ENCODE measurements at regions not wholly inside any gene's neighbourhood (a gene's known extent, or its start where the extent isn't known, plus 50 kb on each side); places are given as distances from the start of the nearest gene placed in this dataset.

- no peaks in the 10 kb centered on the region for H3K4me1 ChIP-seq (ENCODE audit: insufficient read depth, low read length)
- peaks cover 4% of the 10 kb centered on the region for H3K9me3 Mint-ChIP-seq
- no peak for ATAC-seq (ENCODE audit: poor library complexity)
- no peaks in the 10 kb centered on the region for H3K36me3 ChIP-seq (ENCODE audit: insufficient read depth, low read length)
- CTCF ChIA-PET = no interaction called here
- H3K27ac Mint-ChIP-seq = no peak overlapping the region
- DNase-seq = no peak
- no peaks in the 10 kb centered on the region for H3K27me3 ChIP-seq (ENCODE audit: control insufficient read depth in 1 of 2, insufficient read depth in 2 of 2, low read length in 2 of 2)
- no peak overlapping the region for H3K4me3 Mint-ChIP-seq
- no peaks in the 10 kb centered on the region for H3K9me3 ChIP-seq (ENCODE audit: control insufficient read depth in 1 of 2, insufficient read depth in 1 of 2, low read length in 2 of 2)
- TF ChIP-seq, protein P1, sequence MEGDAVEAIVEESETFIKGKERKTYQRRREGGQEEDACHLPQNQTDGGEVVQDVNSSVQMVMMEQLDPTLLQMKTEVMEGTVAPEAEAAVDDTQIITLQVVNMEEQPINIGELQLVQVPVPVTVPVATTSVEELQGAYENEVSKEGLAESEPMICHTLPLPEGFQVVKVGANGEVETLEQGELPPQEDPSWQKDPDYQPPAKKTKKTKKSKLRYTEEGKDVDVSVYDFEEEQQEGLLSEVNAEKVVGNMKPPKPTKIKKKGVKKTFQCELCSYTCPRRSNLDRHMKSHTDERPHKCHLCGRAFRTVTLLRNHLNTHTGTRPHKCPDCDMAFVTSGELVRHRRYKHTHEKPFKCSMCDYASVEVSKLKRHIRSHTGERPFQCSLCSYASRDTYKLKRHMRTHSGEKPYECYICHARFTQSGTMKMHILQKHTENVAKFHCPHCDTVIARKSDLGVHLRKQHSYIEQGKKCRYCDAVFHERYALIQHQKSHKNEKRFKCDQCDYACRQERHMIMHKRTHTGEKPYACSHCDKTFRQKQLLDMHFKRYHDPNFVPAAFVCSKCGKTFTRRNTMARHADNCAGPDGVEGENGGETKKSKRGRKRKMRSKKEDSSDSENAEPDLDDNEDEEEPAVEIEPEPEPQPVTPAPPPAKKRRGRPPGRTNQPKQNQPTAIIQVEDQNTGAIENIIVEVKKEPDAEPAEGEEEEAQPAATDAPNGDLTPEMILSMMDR (IDR thresholded peaks at IDR 0.05) = no peak
- no peaks in the 10 kb centered on the region for H3K36me3 Mint-ChIP-seq (ENCODE audit: low read depth)
- POLR2A ChIA-PET = no interaction called here
- intact Hi-C loops (cut with DNase I, micrococcal nuclease) = no loop called here
- H3K27me3 Mint-ChIP-seq = peaks cover 4% of the 10 kb centered on the region
- no peak overlapping the region for H3K4me3 ChIP-seq (ENCODE audit: low read length)
- no peaks in the 10 kb centered on the region for H3K4me1 Mint-ChIP-seq (ENCODE audit: low read depth)
- no peak overlapping the region for H3K27ac ChIP-seq (ENCODE audit: low read depth in 1 of 2, low read length in 2 of 2)
Observed at GRCh38 chr18:51575171-51575570, 377.7 kb upstream of the MEX3C start.

DNA sequence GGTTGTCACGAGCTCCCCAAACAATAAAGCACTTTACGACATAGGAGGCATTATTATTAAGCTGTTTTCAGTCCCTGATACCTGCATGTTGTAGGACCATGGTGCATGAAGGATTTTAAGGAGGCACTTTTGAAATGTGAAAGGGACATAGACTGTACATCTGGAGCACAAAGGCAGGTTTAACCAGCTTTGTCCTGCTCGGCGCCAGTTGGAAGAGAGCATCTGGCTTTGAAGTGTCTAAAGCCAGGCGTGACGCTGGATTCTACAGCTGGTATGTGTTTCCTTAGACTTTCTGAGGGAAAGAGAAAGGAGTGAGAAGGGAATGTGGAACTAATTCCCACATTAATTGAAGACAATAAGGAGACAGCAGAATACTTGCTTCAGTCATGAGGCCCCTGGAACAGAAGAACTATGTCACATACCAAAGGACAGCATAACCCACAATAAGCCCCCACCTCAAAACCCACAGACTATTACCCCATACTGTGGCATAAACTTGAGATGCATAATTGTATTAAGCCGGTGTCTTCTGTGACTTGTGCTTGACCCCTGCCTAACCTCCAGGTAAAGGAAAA, 381.0 kb upstream of the MEX3C start:
- no peak overlapping the region for H3K4me3 ChIP-seq (ENCODE audit: low read length)
- Mint-ChIP-seq H3K27me3 (peaks cover 4% of the 10 kb centered on the region), H3K4me1 (ENCODE audit: low read depth) (no peaks in the 10 kb centered on the region), H3K4me3 (no peak overlapping the region), H3K36me3 (ENCODE audit: low read depth) (no peaks in the 10 kb centered on the region), H3K27ac (no peak overlapping the region), H3K9me3 (peaks cover 4% of the 10 kb centered on the region)
- DNase-seq = no peak
- intact Hi-C loops (cut with DNase I, micrococcal nuclease) = no loop called here
- CTCF ChIA-PET = no interaction called here
- no peaks in the 10 kb centered on the region for H3K36me3 ChIP-seq (ENCODE audit: insufficient read depth, low read length)
- TF ChIP-seq, protein P1 (IDR thresholded peaks at IDR 0.05) = no peak
- no peaks in the 10 kb centered on the region for H3K9me3 ChIP-seq (ENCODE audit: control insufficient read depth in 1 of 2, insufficient read depth in 1 of 2, low read length in 2 of 2)
- POLR2A ChIA-PET = no interaction called here
- no peaks in the 10 kb centered on the region for H3K27me3 ChIP-seq (ENCODE audit: control insufficient read depth in 1 of 2, insufficient read depth in 2 of 2, low read length in 2 of 2)
- no peak for ATAC-seq (ENCODE audit: poor library complexity)
- H3K27ac ChIP-seq (ENCODE audit: low read depth in 1 of 2, low read length in 2 of 2) = no peak overlapping the region
- no peaks in the 10 kb centered on the region for H3K4me1 ChIP-seq (ENCODE audit: insufficient read depth, low read length)

DNA sequence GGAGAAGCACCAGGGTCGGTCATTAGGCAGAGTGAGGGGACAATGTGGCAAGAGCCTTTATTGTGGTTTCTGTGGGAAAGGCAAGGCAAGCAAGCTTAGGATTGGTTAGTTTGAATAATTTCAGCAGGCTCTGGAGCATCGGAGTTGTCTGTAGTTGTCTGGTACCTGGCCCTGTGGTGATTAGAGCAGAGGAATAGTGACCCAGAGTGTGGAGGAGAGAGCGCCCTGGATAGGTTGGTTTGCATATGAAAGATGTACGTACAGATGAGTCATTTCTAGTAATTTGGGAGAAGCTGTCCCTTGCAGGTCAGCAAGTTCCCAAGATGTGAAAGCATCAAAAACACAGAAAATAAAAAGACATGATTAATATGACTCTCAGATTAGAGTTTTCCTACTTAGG, 383.1 kb upstream of the MEX3C start:
- no peaks in the 10 kb centered on the region for H3K27me3 Mint-ChIP-seq
- Histone ChIP-seq H3K4me3 (ENCODE audit: low read length) (no peak overlapping the region), H3K36me3 (ENCODE audit: insufficient read depth, low read length) (no peaks in the 10 kb centered on the region), H3K9me3 (ENCODE audit: control insufficient read depth in 1 of 2, insufficient read depth in 1 of 2, low read length in 2 of 2) (no peaks in the 10 kb centered on the region), H3K4me1 (ENCODE audit: insufficient read depth, low read length) (no peaks in the 10 kb centered on the region), H3K27ac (ENCODE audit: low read depth in 1 of 2, low read length in 2 of 2) (no peak overlapping the region), H3K27me3 (ENCODE audit: control insufficient read depth in 1 of 2, insufficient read depth in 2 of 2, low read length in 2 of 2) (no peaks in the 10 kb centered on the region)
- ChIA-PET CTCF (no interaction called here), POLR2A (no interaction called here)
- DNase-seq (no peak), ATAC-seq (ENCODE audit: poor library complexity) (no peak)
- H3K9me3 Mint-ChIP-seq = peaks cover 2% of the 10 kb centered on the region
- no peaks in the 10 kb centered on the region for H3K4me1 Mint-ChIP-seq (ENCODE audit: low read depth)
- H3K27ac Mint-ChIP-seq = no peak overlapping the region
- TF ChIP-seq, protein P1 (IDR thresholded peaks at IDR 0.05) = no peak
- no peaks in the 10 kb centered on the region for H3K36me3 Mint-ChIP-seq (ENCODE audit: low read depth)
- intact Hi-C loops (cut with DNase I, micrococcal nuclease) = no loop called here
- H3K4me3 Mint-ChIP-seq = no peak overlapping the region

All from CD4-positive, alpha-beta T cell (primary cell).